Ishikawa (cell line): ENCODE measurements at regions not wholly inside any gene's neighbourhood (a gene's known extent, or its start where the extent isn't known, plus 50 kb on each side); places are given as distances from the start of the nearest gene placed in this dataset.

Source experiments
- CEBPB ChIP-seq: IDR thresholded peaks from 2 replicates; pipeline ENCODE4 v1.6.1; 2012
- CREB1 ChIP-seq: IDR thresholded peaks from 2 replicates; pipeline ENCODE4 v1.6.1; 2012; ENCODE audit warnings: low read depth
- EGR1 ChIP-seq: IDR thresholded peaks from 2 replicates; pipeline ENCODE4 v1.6.1; 2012
- EP300 ChIP-seq: IDR thresholded peaks from 2 replicates; pipeline ENCODE4 v1.6.1; 2012; ENCODE audit warnings: borderline replicate concordance
- FOXM1 ChIP-seq: IDR thresholded peaks from 2 replicates; pipeline ENCODE4 v1.6.1; 2012; ENCODE audit warnings: low read depth, borderline replicate concordance
- MAX ChIP-seq: IDR thresholded peaks from 2 replicates; pipeline ENCODE4 v1.6.1; 2012
- NFIC ChIP-seq: IDR thresholded peaks from 2 replicates; pipeline ENCODE4 v1.6.1; 2012
- RAD21 ChIP-seq: IDR thresholded peaks from 2 replicates; pipeline ENCODE4 v1.6.1; 2012; ENCODE audit warnings: low read depth
- REST ChIP-seq: IDR thresholded peaks from 2 replicates; pipeline ENCODE4 v1.6.1; 2012; ENCODE audit warnings: low read depth, mild to moderate bottlenecking
- TAF1 ChIP-seq: IDR thresholded peaks from 2 replicates; pipeline ENCODE4 v1.6.1; 2012; ENCODE audit warnings: low read depth, mild to moderate bottlenecking
- TCF12 ChIP-seq: IDR thresholded peaks from 2 replicates; pipeline ENCODE4 v1.6.1; 2012; ENCODE audit warnings: low read depth
- TEAD4 ChIP-seq: IDR thresholded peaks from 2 replicates; pipeline ENCODE4 v1.6.1; 2012
- USF1 ChIP-seq: IDR thresholded peaks from 2 replicates; pipeline ENCODE4 v1.6.1; 2012
- YY1 ChIP-seq: IDR thresholded peaks from 2 replicates; pipeline ENCODE4 v1.6.1; 2012; ENCODE audit warnings: low read depth
- ZBTB7A ChIP-seq: IDR thresholded peaks from 2 replicates; pipeline ENCODE4 v1.6.1; 2012; ENCODE audit warnings: low read depth

- TF ChIP-seq EGR1 (no peak), TCF12 (no peak), TEAD4 (no peak), YY1 (no peak), CREB1 (no peak), RAD21 (no peak), FOXM1 (no peak), CEBPB (no peak), NFIC (no peak), TAF1 (no peak), ZBTB7A (no peak), MAX (no peak), EP300 (no peak), REST (no peak), USF1 (no peak)
Observed at GRCh38 chr4:63729519-63729918, 679.7 kb downstream of the TECRL start.

- TF ChIP-seq CEBPB (no peak), NFIC (no peak), USF1 (no peak), EGR1 (no peak), TEAD4 (no peak), ZBTB7A (no peak), CREB1 (no peak), TAF1 (no peak), RAD21 (no peak), REST (no peak), FOXM1 (no peak), YY1 (no peak), MAX (no peak)
Observed at GRCh38 chr4:63728480-63729177, 680.6 kb downstream of the TECRL start.

GRCh38 chr4:63717384-63717783, 691.9 kb downstream of the TECRL start:
- TF ChIP-seq RAD21: peak; percentile 71
- no peak for TF ChIP-seq YY1

GRCh38 chr4:63708661-63709060, 700.6 kb downstream of the TECRL start:
- no peak for TF ChIP-seq CEBPB
- no peak for TF ChIP-seq TCF12
- TF ChIP-seq RAD21: no peak
- TF ChIP-seq CREB1: no peak
- TF ChIP-seq EP300: no peak
- no peak for TF ChIP-seq TEAD4
- no peak for TF ChIP-seq YY1
- TF ChIP-seq USF1: no peak
- no peak for TF ChIP-seq MAX
- TF ChIP-seq NFIC: no peak
- TF ChIP-seq TAF1: no peak
- no peak for TF ChIP-seq ZBTB7A
- TF ChIP-seq REST: no peak
- TF ChIP-seq FOXM1: no peak
- TF ChIP-seq EGR1: no peak
